HTR-8/SVneo (cell line): ENCODE measurements at regions not wholly inside any gene's neighbourhood (a gene's known extent, or its start where the extent isn't known, plus 50 kb on each side); places are given as distances from the start of the nearest gene placed in this dataset.

Experiments used
- DNase-seq: peaks from one replicate; pipeline ENCODE4 v3.0.0; 2011; ENCODE audit warnings: low spot score, mixed read lengths; ENCODE audit not compliant: insufficient read length
- FAIRE-seq: peaks from 2 replicates; lab custom pipeline; 2011; peaks lifted over from hg19 to GRCh38; lab: Jason Lieb, UNC

DNA sequence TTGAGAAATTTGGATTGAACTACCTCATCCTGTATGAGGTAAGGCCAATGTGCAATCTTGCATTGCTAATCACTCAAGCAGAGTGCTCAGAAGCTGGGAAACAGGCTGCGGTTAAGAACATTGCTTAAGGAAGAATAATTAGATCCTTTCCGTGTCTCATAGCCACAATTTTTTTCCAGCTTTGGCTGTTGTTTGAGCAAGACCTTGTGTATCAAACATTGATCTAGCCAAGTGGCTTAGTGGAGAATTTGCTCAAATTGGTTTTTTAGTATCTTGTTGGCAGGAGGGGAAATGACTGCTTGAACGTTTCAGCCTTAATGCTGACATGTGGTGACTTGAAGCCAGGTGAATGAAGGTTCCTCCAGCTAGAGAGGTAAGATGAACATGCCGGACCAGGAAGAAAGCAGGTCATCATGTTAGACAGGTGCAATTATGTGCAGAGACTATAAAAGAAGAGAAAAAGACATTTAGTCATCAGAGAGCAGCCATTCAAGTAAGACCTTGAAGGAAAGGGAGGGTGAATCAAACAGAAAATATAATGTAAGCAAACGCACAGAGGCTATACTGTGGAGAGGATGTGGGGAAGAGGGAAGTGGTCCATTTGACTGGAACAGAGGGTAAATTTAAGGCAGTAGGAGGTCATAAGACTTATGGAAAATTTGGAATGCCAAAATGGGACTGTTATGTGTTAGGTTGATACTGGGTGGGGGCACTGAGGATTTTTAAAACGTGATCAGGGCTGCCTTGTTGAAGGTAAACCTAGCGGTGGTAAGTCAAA lies 98.9 kb upstream of the CYP1B1 start:
- DNase-seq, result no peak
- FAIRE-seq, result no peak

DNA sequence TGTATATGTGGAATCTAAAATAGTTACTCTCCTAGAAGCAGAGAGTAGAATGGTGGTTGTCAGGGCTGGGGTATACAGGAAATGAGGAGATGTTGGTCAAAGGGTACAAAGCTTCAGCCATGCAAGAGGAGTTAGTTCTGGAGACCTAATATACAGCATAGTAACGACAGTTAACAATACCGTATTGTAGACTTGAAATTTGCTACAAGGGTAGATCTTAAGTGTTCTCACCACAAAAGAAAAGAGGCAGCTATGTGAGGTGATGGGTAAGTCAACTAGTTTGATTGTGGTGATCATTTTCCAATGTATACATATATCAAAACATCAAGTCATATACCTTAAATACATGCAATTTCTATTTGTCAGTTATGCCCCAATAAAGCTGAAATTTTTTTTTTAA lies 98.2 kb upstream of the CYP1B1 start:
- DNase-seq (no peak), FAIRE-seq (no peak)

DNA sequence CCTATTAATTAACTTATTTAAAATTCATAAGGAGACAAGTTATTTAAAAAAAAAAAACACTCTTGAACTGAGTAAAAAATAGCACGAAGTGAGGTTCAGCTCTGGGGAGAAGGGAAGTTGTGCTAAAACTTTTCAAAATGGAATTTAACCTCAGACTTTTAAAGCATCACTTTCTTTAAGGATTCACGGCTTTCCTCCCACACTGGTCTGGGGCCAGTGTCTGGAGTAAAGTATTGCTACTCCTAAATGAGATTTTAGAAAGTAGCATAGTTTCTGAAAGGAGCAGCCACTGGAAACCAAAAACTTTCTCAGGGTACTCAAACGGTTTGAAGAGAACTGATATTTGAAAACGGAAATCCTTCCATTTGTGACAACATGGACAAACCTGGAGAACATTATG lies 97.7 kb upstream of the CYP1B1 start:
- no peak for FAIRE-seq

DNA sequence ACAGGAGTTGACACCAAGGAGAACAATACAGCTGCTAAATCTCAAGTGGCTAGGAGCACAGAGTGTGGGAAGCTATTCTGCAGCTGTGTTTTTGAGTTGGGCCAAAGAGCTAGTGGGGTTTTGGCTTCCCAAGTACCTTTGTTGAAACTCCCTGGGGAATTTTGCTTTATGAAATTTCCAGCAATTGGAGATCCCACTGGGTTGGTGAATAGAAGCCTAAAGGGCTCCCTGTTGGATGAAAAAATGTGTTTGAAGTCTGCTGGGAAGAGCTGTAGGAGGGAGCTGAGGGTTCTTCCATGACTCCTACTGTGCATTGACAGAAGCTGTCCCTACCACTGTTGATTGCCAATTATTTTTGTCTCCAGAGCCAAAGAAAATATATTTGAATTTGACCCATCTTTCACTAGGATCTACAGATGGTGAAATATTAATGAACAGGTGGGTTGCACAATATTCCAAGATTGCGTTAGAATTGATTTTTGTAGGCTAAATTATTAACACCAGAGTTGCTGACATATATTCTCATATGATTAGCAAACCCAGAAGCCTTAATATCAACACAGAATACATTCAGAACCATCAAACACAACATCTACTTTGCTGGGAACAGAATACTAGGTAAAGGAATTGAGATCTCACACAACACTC lies 95.4 kb upstream of the CYP1B1 start:
- no peak for DNase-seq
- FAIRE-seq, result no peak

More for the DNA sequence above, 97.7 kb upstream of the CYP1B1 start:
- DNase-seq, result no peak

DNA sequence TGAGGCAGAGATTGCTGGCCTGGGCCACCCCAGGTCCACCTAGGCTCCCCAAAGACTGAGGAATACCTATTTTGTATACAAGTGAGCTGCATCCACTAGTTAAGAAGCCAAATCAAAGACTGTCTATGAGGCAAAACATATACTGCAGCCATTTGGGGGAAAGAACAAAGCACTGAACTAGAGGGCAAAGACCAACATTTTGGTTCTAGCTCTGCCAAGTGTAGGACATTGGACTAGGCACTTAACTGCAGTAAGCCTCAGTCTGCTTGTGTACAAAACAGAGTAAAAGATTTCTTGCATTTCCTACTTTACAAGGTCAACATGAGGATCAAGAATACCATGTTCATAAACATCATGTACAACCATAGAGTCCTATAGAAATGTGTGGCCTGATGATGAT lies 94.8 kb upstream of the CYP1B1 start:
- DNase-seq (no peak), FAIRE-seq (no peak)

DNA sequence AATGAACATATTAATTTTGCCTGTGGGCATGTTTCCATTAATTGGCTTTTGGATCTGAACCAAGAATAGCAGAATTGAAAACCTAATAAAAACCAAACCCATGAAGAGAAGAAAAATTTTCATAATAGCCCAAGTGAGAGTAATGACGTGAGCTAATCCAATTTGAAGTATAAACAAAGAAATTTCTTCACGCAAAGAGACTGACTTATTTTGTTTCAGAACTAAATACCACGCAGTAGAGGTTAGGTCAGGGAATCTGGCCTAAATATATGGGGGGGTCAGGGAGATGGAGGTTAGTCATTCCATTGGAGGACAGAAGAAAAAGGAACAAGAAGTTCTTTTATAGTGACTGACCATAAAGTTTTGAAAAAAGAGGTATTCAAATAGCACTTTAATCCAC lies 94.1 kb upstream of the CYP1B1 start:
- FAIRE-seq (no peak), DNase-seq (no peak)

DNA sequence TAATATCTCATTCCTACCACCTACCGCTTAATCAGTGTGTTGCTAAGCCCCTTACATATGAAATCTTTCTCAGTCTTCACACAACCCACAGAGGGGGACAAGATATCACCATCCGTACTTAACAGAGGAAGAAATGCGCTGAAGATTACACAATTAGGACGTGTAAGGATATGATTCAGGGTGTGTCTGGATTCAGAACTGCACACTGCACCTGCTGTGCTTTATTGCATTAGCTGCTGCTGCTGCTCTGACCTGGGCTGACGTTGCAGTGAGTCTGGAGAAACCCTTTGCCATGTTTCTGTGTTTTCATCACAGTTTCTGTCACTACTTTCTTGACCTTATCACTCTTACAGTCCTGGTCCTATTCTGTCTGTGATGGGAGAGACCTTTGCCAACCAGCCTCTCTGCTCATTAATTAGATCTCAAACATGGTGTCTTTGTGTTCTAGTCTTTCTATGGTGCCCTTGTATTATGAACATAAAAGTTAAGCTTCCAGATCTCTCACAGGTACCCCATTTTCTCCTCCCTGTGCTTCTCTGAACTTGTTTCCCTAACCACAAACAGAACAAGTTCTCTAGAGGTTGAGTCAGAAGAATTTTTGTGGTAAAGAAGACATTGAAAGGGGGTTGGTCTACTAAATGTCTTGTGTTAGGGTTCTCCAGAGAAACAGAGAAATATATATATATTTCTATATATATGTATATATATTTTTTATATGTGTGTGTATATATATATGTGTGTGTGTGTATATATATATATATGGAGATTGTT lies 92.9 kb upstream of the CYP1B1 start:
- DNase-seq, result no peak
- FAIRE-seq, result no peak

DNA sequence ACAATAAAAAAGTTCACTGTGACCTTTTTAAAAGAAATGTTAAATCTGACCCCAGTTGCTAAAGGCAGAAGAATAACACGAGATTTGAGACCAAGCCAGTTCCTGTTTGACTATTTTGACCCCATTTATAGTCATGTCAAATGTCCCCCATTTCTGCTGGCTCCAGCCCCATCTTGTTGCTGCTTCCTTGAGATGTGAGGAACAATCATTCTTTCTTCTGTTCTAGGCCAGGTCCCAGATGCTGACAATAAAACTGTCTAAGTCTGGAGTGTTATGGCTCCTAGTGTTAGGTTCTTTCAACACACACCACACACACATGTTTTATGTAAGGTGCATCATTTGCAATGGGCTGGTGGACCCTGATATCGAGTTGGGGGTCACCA lies 92.0 kb upstream of the CYP1B1 start:
- DNase-seq, result no peak
- FAIRE-seq, result no peak

DNA sequence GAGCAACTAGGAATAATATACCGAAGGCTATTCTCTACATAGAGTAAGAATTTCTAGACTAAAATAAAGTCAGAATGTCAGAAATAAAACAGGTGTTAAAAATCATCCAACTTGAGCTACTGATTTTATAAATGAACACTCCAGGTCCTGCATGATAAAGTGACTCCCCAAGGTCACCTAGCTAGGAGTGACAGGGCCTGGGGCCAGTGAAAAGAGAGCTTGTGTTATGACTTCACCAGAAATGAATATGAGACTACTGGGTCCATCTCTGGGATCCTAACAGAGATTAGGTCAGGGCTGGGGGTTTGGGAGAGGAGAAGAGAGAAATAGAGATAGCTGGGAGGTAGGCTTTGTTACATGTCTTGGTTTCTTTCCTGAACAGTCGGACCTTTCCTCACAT lies 89.7 kb upstream of the CYP1B1 start:
- FAIRE-seq (no peak), DNase-seq (no peak)

DNA sequence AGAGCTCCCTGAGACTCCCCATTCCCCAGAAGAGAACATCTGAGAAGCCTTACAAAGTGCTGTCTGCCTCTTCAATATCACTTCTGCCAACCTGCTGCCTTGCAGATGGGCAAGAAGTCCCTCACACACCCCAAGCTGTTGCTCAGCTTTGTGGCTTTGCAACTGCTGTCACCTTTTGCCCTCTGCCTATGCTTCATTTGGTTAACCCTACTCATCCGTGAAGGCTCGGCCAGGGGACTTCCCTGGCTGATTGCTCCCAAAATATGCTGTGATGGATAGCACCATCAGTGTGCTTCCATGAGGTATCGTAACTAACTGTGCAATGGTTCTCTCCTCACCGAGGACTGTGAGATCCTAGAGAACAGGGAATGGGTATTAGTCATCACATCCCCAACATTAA lies 88.9 kb upstream of the CYP1B1 start:
- no peak for FAIRE-seq

DNA sequence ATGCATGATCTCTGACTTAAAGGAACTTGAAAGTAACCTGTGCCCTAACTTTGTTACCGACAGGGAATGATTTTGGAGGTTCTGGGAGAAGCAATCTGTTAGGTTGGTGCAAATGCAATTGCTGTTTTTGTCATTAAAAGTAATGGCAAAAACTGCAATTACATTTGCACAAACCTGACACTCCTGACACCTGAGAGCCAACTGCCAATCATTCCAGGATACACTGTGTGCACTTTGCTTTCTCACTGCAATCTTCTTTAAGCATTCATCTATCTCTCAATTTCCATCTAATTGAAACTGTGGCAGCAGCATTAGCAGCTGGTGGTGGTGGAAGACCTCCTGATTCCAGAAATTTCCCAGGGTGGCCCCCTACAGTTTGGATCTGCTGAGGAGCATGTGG lies 87.6 kb upstream of the CYP1B1 start:
- DNase-seq (no peak), FAIRE-seq (no peak)

More for the DNA sequence above, 88.9 kb upstream of the CYP1B1 start:
- no peak for DNase-seq

DNA sequence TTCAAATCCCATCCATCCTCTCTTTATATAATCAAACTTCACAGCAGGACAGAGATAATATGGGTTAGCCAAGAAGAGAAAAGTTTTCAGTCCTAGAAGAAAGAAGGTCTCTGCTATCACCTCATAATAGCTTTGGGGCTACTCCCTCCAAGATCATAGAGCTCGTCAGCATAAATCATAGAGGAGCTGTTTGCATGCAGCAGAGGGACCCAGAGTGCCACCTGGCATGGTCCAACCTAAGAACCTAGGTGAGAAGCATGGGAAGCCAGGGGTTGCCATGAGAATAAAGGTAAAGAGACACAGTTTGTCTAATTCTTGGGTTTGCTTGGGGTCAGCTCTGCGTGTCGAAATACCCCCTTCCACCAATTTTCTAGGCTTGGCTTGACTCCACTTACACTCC lies 87.1 kb upstream of the CYP1B1 start:
- DNase-seq (no peak), FAIRE-seq (no peak)

DNA sequence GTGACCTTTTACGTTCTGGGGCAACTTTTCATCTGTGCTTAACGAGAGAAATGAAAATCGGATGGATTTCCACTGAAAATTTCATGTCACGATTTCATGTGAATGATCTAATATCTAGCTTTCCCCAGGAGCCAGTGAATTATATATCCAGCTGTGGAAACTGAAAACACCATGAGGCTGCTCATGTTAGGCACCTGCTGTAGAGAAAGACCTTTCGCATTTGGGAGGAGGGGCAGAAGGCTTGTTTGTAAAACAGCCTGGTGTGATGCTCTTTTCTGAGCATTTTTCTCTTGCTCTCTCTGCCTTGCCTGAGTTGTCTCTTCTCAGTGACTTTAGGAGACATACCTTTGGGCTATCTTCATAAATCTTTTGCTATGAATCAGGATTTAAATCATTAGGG lies 84.6 kb upstream of the CYP1B1 start:
- DNase-seq (no peak), FAIRE-seq (no peak)

DNA sequence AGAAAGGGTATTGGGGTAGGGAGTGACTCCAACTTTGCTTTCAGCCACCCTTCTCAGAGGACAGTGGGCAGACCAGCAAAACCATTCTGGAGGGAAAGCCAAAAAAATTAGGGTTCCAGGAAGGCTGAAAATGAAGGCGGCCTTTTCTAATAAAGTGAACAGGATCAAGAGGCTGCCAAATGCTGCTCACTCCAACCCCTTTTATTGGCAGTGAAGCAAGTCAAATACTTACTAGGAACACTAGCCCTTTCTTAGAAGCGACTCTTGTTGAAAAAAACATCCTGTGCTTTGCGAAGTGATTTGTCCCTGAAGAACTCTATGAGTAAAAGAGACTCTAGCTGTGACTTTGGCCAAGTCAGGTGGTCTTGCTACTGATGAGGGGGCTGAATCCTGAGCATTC lies 83.6 kb upstream of the CYP1B1 start:
- FAIRE-seq (no peak), DNase-seq (no peak)

DNA sequence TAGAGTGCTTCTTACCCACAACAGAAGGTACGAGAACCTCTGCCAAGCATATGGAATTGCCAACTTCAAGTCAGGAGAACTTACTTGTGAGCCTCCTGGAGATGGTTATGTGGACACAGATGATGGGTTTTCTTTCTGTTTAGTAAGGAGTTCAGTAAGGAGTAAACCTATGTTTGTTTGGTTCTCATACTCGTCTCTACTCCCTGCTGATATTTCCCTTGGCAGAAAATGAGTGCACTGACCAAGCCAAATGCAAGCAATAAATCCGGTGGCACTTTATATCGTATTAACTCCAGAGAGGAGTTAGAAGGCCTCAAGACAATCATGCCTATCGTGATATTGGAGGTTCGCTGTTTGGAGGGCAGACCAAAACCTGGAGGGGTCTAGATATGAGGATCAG lies 83.2 kb upstream of the CYP1B1 start:
- no peak for DNase-seq
- FAIRE-seq, result no peak

DNA sequence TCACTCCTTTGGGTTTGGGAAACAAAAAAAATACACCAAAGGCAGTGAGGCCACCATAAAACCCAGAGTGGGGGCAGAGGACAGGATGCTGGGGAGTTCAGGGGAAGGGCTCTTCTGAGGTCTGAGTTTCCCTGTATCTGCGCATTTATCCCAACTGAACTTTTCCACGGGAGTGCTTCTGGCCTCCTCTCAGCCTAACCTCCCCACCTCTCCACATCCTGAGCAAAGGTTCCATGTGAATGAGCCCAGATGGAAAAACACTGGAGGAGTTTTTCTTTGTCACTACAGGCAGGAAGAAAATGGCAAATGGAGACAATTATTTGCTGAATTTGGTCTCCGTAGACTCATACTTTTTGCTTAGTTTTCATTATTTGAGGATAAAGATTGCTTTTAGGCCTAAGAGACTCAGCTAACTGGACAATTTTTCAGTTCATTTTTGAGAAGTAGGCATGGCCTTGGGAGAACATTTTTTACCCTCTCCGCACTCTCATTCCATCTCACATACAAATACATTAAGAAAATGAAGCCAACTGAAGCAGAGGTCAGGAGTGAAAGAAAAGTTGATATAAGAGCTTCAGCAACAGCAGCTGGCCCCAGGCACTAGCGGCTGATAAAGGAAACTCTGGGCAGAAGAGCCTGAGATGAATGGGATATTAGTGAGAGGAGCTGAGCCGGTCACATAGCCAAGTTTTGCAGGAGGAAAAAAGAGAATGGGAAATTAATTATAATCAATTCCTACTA lies 82.6 kb upstream of the CYP1B1 start:
- DNase-seq (no peak), FAIRE-seq (no peak)

DNA sequence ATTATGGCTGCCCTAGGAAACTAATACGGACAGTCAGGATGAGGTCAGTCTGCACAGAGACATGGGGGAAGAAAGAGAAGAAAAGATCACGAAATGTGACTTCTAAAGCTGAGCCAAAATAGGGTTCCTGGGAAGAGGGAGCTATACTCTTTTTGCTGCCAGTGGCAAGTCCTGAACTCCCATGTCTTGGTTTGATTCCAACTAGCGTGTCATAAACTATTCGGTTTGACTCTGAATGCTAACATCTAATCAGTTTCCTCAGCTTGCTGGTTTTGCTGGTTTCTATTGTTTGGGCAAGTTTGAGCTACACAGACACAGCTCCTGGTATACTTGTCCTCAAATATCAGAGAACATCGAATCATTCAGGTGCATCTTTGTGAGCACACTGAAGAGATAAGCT lies 80.5 kb upstream of the CYP1B1 start:
- DNase-seq (no peak), FAIRE-seq (no peak)

DNA sequence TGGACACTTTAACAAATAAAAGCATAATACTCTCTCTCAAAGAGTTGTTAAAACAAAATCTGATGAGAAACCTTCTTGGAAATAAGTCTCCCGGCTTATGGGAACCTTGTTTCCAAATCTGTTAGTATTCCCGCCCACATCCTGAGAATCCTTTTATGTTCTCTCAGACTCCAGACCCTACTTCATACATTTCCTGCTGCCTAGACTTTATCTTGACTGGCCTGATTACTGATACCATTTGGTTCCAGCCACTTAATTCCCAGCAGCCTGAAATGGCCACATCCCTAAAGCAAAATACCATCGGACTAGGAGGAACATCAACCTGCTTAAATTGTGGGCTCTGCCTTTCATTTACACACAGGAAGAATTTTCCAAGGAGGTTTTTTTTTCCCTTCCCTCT lies 79.1 kb upstream of the CYP1B1 start:
- no peak for FAIRE-seq
- no peak for DNase-seq

DNA sequence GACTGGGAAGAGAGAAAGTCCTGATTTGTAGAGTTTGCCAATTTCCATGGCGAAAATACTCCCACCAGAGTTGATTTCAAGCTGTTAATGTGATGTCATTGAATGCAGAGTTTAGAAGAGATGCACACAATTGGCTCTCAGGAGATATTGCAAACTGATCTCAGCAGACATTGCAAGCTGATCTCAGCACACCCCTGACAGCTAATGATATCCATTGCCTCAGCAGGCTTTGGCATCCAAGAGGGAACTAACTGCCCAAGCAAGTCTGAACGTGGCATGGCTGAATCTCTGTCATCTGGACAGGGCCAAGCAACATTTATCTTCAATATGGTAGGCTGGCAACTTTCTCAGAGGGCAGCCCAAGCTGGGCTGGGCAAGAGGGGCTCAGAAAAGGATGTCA lies 78.4 kb upstream of the CYP1B1 start:
- DNase-seq (no peak), FAIRE-seq (no peak)

DNA sequence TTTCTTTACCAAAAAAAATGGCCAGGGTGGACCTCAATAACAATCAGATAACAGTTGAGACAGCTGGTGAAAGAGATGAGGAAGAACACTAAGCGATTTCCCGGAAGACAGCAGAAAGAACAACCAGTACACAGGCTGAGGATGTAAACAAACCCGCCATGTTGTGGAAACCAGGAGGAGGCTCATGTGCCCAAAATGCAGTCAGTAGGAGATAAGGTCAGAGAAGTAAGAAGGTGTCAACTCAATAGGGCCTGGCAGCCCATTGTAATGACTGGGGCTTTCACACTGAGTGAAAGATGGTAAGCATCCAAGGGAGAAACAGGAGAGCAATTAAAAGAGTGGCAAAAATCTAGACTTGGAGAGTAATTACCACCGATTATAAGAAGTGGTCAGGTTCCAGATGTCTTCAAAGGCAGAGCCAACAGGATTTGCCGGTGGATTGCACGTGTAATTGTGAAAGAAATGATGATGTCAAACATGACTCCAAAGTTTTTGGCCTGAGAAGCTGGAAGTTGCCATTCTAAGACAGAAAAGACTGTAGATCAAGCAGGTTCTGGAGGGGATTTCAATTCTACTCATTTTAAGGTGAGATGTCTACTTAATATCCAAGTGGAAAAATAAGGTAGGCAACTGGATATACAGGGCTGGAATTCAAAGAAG lies 77.7 kb upstream of the CYP1B1 start:
- DNase-seq (no peak), FAIRE-seq (no peak)
